Stimulated activated CD8-positive, alpha-beta memory T cell treated with anti-CD3 and anti-CD28 coated beads, Interleukin-2, amount 100 ng/mL, for 1 hour (primary cell): ENCODE measurements at regions not wholly inside any gene's neighbourhood (a gene's known extent, or its start where the extent isn't known, plus 50 kb on each side); places are given as distances from the start of the nearest gene placed in this dataset.
"Not testable (repeated sequence)": the region's sequence is repeated elsewhere in the genome, so short reads cannot be mapped to it uniquely, and the experiment has no call there.

Experiments
- DNase-seq, 2 donors: peaks; one replicate each; pipeline ENCODE4 v3.0.0-alpha.2; 2020; ENCODE audit warnings: low read depth in 2 of 2

GRCh38 chr18:40259115-40259835, 1695.8 kb upstream of the PIK3C3 start:
- DNase-seq, result no peak

GRCh38 chr18:40258311-40258710, 1696.7 kb upstream of the PIK3C3 start:
- no peak for DNase-seq

GRCh38 chr18:40250236-40250635, 1704.8 kb upstream of the PIK3C3 start:
- no peak for DNase-seq

- no peak for DNase-seq
Measured at GRCh38 chr18:40249390-40250080, 1705.5 kb upstream of the PIK3C3 start.

GRCh38 chr18:40245612-40246011, 1709.4 kb upstream of the PIK3C3 start:
- not testable (repeated sequence) for DNase-seq

GRCh38 chr18:40243607-40244006, 1711.4 kb upstream of the PIK3C3 start:
- no peak for DNase-seq

- no peak for DNase-seq
Measured at GRCh38 chr18:40235836-40236235, 1719.2 kb upstream of the PIK3C3 start.

GRCh38 chr18:40235323-40235722, 1719.7 kb upstream of the PIK3C3 start:
- DNase-seq, result no peak

GRCh38 chr18:40233931-40234616, 1721.0 kb upstream of the PIK3C3 start:
- no peak for DNase-seq

GRCh38 chr18:40222776-40223175, 1732.3 kb upstream of the PIK3C3 start:
- no peak for DNase-seq

GRCh38 chr18:40216856-40217255, 1738.2 kb upstream of the PIK3C3 start:
- no peak for DNase-seq

- DNase-seq, result no peak
Measured at GRCh38 chr18:40215979-40216378, 1739.1 kb upstream of the PIK3C3 start.

- DNase-seq, result no peak
Measured at GRCh38 chr18:40210696-40211095, 1744.3 kb upstream of the PIK3C3 start.

- no peak for DNase-seq
Measured at GRCh38 chr18:40208958-40209357, 1746.1 kb upstream of the PIK3C3 start.

GRCh38 chr18:40197711-40198110, 1757.3 kb upstream of the PIK3C3 start:
- no peak for DNase-seq

- DNase-seq, result no peak
Measured at GRCh38 chr18:40186677-40187076, 1768.4 kb upstream of the PIK3C3 start.

- DNase-seq, result no peak
Measured at GRCh38 chr18:40179729-40180461, 1775.1 kb upstream of the PIK3C3 start.

GRCh38 chr18:40168026-40168425, 1787.0 kb upstream of the PIK3C3 start:
- DNase-seq, result no peak

GRCh38 chr18:40163254-40163653, 1791.8 kb upstream of the PIK3C3 start:
- DNase-seq, result no peak

- no peak for DNase-seq
Measured at GRCh38 chr18:40160361-40160760, 1794.7 kb upstream of the PIK3C3 start.

- no peak for DNase-seq
Measured at GRCh38 chr18:40159141-40160017, 1795.7 kb upstream of the PIK3C3 start.
